ENCODE measurements at regions not wholly inside any gene's neighbourhood (a gene's known extent, or its start where the extent isn't known, plus 50 kb on each side); places are given as distances from the start of the nearest gene placed in this dataset.

DNA sequence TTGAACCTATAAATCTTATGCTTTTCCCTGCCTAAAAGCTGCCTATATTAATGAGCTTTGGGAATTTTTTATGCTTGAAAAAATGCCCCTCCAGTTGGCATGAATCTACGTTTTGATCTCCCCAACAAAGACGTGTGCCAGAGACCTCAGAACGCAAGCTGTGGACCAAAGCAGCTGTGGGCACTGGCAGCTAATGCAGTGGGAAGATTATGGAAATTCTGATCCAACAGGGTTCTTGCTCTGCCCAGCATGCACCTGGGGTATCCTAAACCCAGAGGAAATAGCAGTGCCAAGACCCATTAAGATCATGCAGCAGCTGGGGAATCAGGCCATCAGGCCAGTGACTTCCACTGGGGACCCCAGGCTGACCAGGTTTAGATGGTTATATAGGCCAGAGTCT is 423.0 kb downstream of the ZBBX start:
- TF ChIP-seq, protein P1, sequence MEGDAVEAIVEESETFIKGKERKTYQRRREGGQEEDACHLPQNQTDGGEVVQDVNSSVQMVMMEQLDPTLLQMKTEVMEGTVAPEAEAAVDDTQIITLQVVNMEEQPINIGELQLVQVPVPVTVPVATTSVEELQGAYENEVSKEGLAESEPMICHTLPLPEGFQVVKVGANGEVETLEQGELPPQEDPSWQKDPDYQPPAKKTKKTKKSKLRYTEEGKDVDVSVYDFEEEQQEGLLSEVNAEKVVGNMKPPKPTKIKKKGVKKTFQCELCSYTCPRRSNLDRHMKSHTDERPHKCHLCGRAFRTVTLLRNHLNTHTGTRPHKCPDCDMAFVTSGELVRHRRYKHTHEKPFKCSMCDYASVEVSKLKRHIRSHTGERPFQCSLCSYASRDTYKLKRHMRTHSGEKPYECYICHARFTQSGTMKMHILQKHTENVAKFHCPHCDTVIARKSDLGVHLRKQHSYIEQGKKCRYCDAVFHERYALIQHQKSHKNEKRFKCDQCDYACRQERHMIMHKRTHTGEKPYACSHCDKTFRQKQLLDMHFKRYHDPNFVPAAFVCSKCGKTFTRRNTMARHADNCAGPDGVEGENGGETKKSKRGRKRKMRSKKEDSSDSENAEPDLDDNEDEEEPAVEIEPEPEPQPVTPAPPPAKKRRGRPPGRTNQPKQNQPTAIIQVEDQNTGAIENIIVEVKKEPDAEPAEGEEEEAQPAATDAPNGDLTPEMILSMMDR (IDR thresholded peaks at IDR 0.05) = no peak
- TF ChIP-seq EP300 (IDR thresholded peaks at IDR 0.05) = no peak
- TF ChIP-seq POLR2A (IDR thresholded peaks at IDR 0.05) = no peak
- TF ChIP-seq POLR2AphosphoS5 (IDR thresholded peaks at IDR 0.05) = no peak

Data from gastroesophageal sphincter (tissue), 3 donors.